SK-N-SH (cell line): ENCODE measurements at regions not wholly inside any gene's neighbourhood (a gene's known extent, or its start where the extent isn't known, plus 50 kb on each side); places are given as distances from the start of the nearest gene placed in this dataset.

Experiments used
- CTCF ChIA-PET: fragments of 300-600, 350-600 bp; formaldehyde crosslinking; extraction: SDS; loops from one replicate; lab custom pipeline; 2021; lab: Yijun Ruan, JAX
- POLR2A ChIA-PET: fragments of 350-600 bp; sonication (Branson Sonifier 250); formaldehyde crosslinking; extraction: SDS; loops from one replicate; lab custom pipeline; 2020; ENCODE audit warnings: antibody characterized with exemption, inconsistent platforms; lab: Yijun Ruan, JAX
- DNase-seq: peaks from one replicate; pipeline ENCODE4 v3.0.0; 2012
- H2AFZ ChIP-seq: fragments of 200-600 bp; sonication (generic); 2 replicates; pipeline ENCODE4 v1.8.1; 2016; ENCODE audit warnings: antibody characterized with exemption, mild to moderate bottlenecking, low read depth
- H3F3A ChIP-seq: fragments of 200-600 bp; sonication (generic); replicated peaks from 2 replicates; pipeline ENCODE3; 2016; ENCODE audit warnings: antibody characterized with exemption, mild to moderate bottlenecking; ENCODE audit not compliant: insufficient read depth
- H3K27ac ChIP-seq, 2 experiments: fragments of 200-500 bp in 1 of 2; fragments of 200-600 bp in 1 of 2; sonication (Bioruptor generic) in 1 of 2; sonication (generic), shearing (Covaris generic) in 1 of 2; 2 replicates each; pipeline versions ENCODE4 v1.5.1 to v1.6.1; 2014 to 2016; ENCODE audit warnings: low read depth in 2 of 2, inconsistent platforms in 1 of 2, low read length in 1 of 2, mild to moderate bottlenecking in 1 of 2, mixed read lengths in 1 of 2
- H3K27me3 ChIP-seq: fragments of 200-600 bp; sonication (generic), shearing (Covaris generic); 2 replicates; pipeline ENCODE4 v1.6.1; 2016; ENCODE audit warnings: mixed run types; ENCODE audit not compliant: insufficient read depth
- H3K36me3 ChIP-seq, 2 experiments: fragments of 200-500 bp in 1 of 2; fragments of 200-600 bp in 1 of 2; sonication (Bioruptor generic) in 1 of 2; sonication (generic) in 1 of 2; replicated peaks in 1 of 2; 2 replicates each; pipeline versions ENCODE3 to v1.5.1; 2014 to 2016; ENCODE audit warnings: low read length in 1 of 2, mild to moderate bottlenecking in 1 of 2; ENCODE audit not compliant: insufficient read depth in 2 of 2, control insufficient read depth in 1 of 2
- H3K4me1 ChIP-seq, 2 experiments: fragments of 200-500 bp in 1 of 2; fragments of 200-600 bp in 1 of 2; sonication (Bioruptor generic) in 1 of 2; sonication (generic), shearing (Covaris generic) in 1 of 2; 2 replicates each; pipeline versions ENCODE4 v1.5.1 to v1.6.1; 2014 to 2016; ENCODE audit warnings: low read depth in 1 of 2, low read length in 1 of 2, mixed run types in 1 of 2; ENCODE audit not compliant: insufficient read depth in 2 of 2, control insufficient read depth in 1 of 2
- H3K4me2 ChIP-seq: fragments of 200-600 bp; sonication (generic), shearing (Covaris generic); 2 replicates; pipeline ENCODE4 v1.6.1; 2017; ENCODE audit warnings: mixed run types
- H3K4me3 ChIP-seq, 2 experiments: fragments of 200-500 bp in 1 of 2; fragments of 200-600 bp in 1 of 2; sonication (Bioruptor generic) in 1 of 2; sonication (generic), shearing (Covaris generic) in 1 of 2; 2 replicates each; pipeline versions ENCODE4 v1.5.1 to v1.8.1; 2014 to 2016; ENCODE audit warnings: low read depth in 2 of 2, inconsistent platforms in 1 of 2, low read length in 1 of 2, mild to moderate bottlenecking in 1 of 2, mixed read lengths in 1 of 2, moderate library complexity in 1 of 2
- H3K79me2 ChIP-seq: fragments of 200-600 bp; sonication (generic); 2 replicates; pipeline ENCODE4 v1.8.1; 2017; ENCODE audit warnings: mild to moderate bottlenecking; ENCODE audit not compliant: insufficient read depth
- H3K9ac ChIP-seq: fragments of 200-600 bp; sonication (generic); 2 replicates; pipeline ENCODE4 v1.6.1; 2017; ENCODE audit warnings: mixed run types
- H3K9me2 ChIP-seq: fragments of 200-600 bp; sonication (generic); 2 replicates; pipeline ENCODE4 v1.6.1; 2017; ENCODE audit warnings: mixed run types
- H3K9me3 ChIP-seq: fragments of 200-600 bp; sonication (generic); 2 replicates; pipeline ENCODE4 v1.6.1; 2017; ENCODE audit warnings: mixed run types, mild to moderate bottlenecking, moderate library complexity
- H4K20me1 ChIP-seq: fragments of 200-600 bp; sonication (generic); 2 replicates; pipeline ENCODE4 v1.6.1; 2017; ENCODE audit warnings: mild to moderate bottlenecking, mixed run types; ENCODE audit not compliant: insufficient read depth
- ELF1 ChIP-seq: IDR thresholded peaks from 2 replicates; pipeline ENCODE4 v1.4.0; 2012
- EZH2phosphoT487 ChIP-seq: fragments of 200-600 bp; sonication (generic); IDR thresholded peaks from 2 replicates; pipeline ENCODE4 v1.6.1; 2017; ENCODE audit warnings: low read depth, mixed run types, mild to moderate bottlenecking, antibody characterized with exemption, moderate library complexity, borderline replicate concordance
- FOSL2 ChIP-seq: IDR thresholded peaks from 2 replicates; pipeline ENCODE4 v1.4.0; 2012; ENCODE audit warnings: low read depth, mild to moderate bottlenecking, moderate library complexity, borderline replicate concordance
- FOXJ3 ChIP-seq: sonication (generic); formaldehyde crosslinking; IDR thresholded peaks from 2 replicates; pipeline ENCODE4 v1.5.1; 2020; ENCODE audit warnings: mild to moderate bottlenecking, missing genetic modification reagents
- GABPA ChIP-seq: IDR thresholded peaks from 2 replicates; pipeline ENCODE4 v1.4.0; 2012; ENCODE audit warnings: low read depth, mild to moderate bottlenecking
- GATA2 ChIP-seq: sonication (generic); formaldehyde crosslinking; IDR thresholded peaks from 2 replicates; pipeline ENCODE4 v1.5.0; 2020; ENCODE audit warnings: mild to moderate bottlenecking, missing genetic modification reagents
- JUND ChIP-seq: IDR thresholded peaks from 2 replicates; pipeline ENCODE4 v1.4.0; 2012
- MEF2A ChIP-seq: IDR thresholded peaks from 2 replicates; pipeline ENCODE4 v1.4.0; 2012; ENCODE audit warnings: low read depth, borderline replicate concordance
- NFIC ChIP-seq: IDR thresholded peaks from 2 replicates; pipeline ENCODE4 v1.4.0; 2012; ENCODE audit warnings: borderline replicate concordance
- NRF1 ChIP-seq: IDR thresholded peaks from 2 replicates; pipeline ENCODE4 v1.6.1; 2012; ENCODE audit warnings: low read depth, mild to moderate bottlenecking, low read length
- RAD21 ChIP-seq: IDR thresholded peaks from 2 replicates; pipeline ENCODE4 v1.6.1; 2012; ENCODE audit warnings: mild to moderate bottlenecking, low read length
- RFX5 ChIP-seq: IDR thresholded peaks from 2 replicates; pipeline ENCODE4 v1.6.1; 2012; ENCODE audit warnings: mild to moderate bottlenecking, improper control_type of control experiment, low read length
- RXRA ChIP-seq: IDR thresholded peaks from 2 replicates; pipeline ENCODE4 v1.4.0; 2012; ENCODE audit warnings: low read depth, mild to moderate bottlenecking, borderline replicate concordance
- SIN3A ChIP-seq: IDR thresholded peaks from 2 replicates; pipeline ENCODE4 v1.6.1; 2012; ENCODE audit warnings: low read depth, mild to moderate bottlenecking, low read length, moderate library complexity, borderline replicate concordance
- SMC3 ChIP-seq: IDR thresholded peaks from 2 replicates; pipeline ENCODE4 v1.6.1; 2012; ENCODE audit warnings: low read depth, low read length, improper control_type of control experiment
- TAF1 ChIP-seq: IDR thresholded peaks from 2 replicates; pipeline ENCODE4 v1.6.1; 2012; ENCODE audit warnings: low read depth, mild to moderate bottlenecking, low read length, moderate library complexity, borderline replicate concordance
- YY1 ChIP-seq: IDR thresholded peaks from 2 replicates; pipeline ENCODE4 v1.4.0; 2012; ENCODE audit warnings: low read depth, mild to moderate bottlenecking
- WGBS: methylation state at CpG from one replicate; pipeline ENCODE4 v1.1.6; 2017; ENCODE audit warnings: low lambda C conversion rate; 5-methylcytosine and 5-hydroxymethylcytosine counted together
- TF ChIP-seq, protein P1 (sequence below): fragments of 200-600 bp; sonication (generic); IDR thresholded peaks from 2 replicates; pipeline ENCODE4 v1.6.1; 2017; ENCODE audit warnings: antibody characterized with exemption, mild to moderate bottlenecking, moderate library complexity
- TF ChIP-seq, protein P2 (sequence below): IDR thresholded peaks from 2 replicates; pipeline ENCODE4 v1.4.0; 2012; ENCODE audit warnings: low read depth, borderline replicate concordance
- TF ChIP-seq, protein P3 (sequence below): fragments of 150-350 bp; IDR thresholded peaks from 2 replicates; pipeline ENCODE4 v1.6.1; 2016; ENCODE audit warnings: mild to moderate bottlenecking, low read depth, low read length

DNA sequence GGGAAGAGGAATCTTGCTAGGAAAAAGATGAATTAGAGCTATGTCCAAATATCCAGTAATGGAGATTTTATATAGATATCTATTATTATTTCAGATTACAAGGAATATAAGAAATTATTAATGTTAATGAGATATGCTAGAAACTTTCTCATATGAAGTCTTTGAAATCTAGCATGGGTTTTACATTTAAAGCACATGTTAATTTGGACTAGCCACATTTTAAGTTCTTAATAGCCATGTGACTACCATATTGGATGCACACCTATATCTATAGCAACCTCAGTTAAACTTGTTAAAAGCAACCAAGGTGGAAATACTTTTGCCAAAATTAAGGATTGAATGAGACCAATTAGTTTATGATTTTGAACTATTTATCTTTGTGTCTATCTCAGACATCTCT lies 86.7 kb upstream of the CNTNAP4 start (continued):
- no peak for TF ChIP-seq GABPA
- TF ChIP-seq JUND: no peak
- TF ChIP-seq, all 33 proteins: peak for 0

DNA sequence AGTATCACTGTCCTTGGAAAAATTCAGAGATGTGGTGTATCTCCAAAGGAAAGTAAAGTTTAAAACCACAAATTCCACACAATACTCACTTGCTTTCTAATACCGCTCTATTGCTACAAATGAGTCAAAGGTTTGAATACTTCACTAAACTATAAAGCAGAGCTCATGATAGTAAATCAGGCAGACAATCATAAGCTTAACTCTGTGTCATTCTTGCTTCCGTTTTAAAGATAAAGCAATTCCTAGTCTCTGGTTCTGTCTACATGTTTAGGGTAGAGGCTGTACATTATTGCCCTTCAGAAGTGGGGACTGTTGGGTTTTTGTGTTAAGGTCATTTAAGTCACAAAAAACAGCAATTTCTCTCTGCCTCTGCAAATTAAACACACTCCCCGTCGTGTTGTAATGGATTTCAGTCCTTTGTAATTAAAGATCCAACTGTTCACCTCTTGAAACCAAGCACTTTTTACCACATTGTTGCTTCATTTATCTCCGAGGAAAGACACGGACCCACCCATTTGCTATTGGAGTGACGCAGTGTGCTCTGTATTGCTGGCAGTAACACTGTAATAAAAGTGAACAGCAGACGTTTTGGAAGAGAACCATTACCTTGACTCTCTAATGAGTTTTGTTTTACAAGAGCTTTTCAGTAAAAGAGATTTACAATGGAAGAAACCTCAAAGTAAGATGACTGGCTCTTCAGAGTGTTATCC lies 83.1 kb upstream of the CNTNAP4 start:
- no peak for DNase-seq
- no peaks in the 10 kb centered on the region for H3K79me2 ChIP-seq
- H3K9me3 ChIP-seq: no peaks in the 10 kb centered on the region
- no peaks in the 10 kb centered on the region for H4K20me1 ChIP-seq
- H3K9ac ChIP-seq: no peak overlapping the region
- no peak overlapping the region for H2AFZ ChIP-seq
- WGBS: 26% methylated on average over 8 of the region's 8 CpGs
- H3F3A ChIP-seq: no peaks in the 10 kb centered on the region
- H3K4me2 ChIP-seq: no peak overlapping the region
- peaks cover 0 to 9% of the 10 kb centered on the region in 2 experiments; a peak in 2 of 4 replicates for H3K4me1 ChIP-seq
- ChIA-PET CTCF (interaction anchor here (1.2 kb wide), 1 partner anchor 85 kb away, joined by 3 read pairs; no protein-coding TSS in a partner anchor), POLR2A (no interaction called here)
- TF ChIP-seq ELF1 (no peak), YY1 (no peak), TAF1 (no peak), RXRA (no peak), NRF1 (no peak), JUND (no peak), GATA2 (CRISPR knock-in tag) (no peak), RAD21 (no peak), FOSL2 (no peak), FOXJ3 (CRISPR knock-in tag) (no peak), EZH2phosphoT487 (no peak), SMC3 (no peak), GABPA (no peak), MEF2A (no peak), NFIC (no peak), SIN3A (no peak), RFX5 (no peak)
- TF ChIP-seq, protein P1, sequence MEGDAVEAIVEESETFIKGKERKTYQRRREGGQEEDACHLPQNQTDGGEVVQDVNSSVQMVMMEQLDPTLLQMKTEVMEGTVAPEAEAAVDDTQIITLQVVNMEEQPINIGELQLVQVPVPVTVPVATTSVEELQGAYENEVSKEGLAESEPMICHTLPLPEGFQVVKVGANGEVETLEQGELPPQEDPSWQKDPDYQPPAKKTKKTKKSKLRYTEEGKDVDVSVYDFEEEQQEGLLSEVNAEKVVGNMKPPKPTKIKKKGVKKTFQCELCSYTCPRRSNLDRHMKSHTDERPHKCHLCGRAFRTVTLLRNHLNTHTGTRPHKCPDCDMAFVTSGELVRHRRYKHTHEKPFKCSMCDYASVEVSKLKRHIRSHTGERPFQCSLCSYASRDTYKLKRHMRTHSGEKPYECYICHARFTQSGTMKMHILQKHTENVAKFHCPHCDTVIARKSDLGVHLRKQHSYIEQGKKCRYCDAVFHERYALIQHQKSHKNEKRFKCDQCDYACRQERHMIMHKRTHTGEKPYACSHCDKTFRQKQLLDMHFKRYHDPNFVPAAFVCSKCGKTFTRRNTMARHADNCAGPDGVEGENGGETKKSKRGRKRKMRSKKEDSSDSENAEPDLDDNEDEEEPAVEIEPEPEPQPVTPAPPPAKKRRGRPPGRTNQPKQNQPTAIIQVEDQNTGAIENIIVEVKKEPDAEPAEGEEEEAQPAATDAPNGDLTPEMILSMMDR: no peak
- TF ChIP-seq, protein P2, sequence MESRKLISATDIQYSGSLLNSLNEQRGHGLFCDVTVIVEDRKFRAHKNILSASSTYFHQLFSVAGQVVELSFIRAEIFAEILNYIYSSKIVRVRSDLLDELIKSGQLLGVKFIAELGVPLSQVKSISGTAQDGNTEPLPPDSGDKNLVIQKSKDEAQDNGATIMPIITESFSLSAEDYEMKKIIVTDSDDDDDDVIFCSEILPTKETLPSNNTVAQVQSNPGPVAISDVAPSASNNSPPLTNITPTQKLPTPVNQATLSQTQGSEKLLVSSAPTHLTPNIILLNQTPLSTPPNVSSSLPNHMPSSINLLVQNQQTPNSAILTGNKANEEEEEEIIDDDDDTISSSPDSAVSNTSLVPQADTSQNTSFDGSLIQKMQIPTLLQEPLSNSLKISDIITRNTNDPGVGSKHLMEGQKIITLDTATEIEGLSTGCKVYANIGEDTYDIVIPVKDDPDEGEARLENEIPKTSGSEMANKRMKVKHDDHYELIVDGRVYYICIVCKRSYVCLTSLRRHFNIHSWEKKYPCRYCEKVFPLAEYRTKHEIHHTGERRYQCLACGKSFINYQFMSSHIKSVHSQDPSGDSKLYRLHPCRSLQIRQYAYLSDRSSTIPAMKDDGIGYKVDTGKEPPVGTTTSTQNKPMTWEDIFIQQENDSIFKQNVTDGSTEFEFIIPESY: no peak
- TF ChIP-seq, protein P3, sequence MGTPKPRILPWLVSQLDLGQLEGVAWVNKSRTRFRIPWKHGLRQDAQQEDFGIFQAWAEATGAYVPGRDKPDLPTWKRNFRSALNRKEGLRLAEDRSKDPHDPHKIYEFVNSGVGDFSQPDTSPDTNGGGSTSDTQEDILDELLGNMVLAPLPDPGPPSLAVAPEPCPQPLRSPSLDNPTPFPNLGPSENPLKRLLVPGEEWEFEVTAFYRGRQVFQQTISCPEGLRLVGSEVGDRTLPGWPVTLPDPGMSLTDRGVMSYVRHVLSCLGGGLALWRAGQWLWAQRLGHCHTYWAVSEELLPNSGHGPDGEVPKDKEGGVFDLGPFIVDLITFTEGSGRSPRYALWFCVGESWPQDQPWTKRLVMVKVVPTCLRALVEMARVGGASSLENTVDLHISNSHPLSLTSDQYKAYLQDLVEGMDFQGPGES: no peak
- H3K9me2 ChIP-seq: no peaks in the 10 kb centered on the region
- no peaks in the 10 kb centered on the region for H3K27me3 ChIP-seq
- H3K27ac ChIP-seq: no peak overlapping the region
- H3K4me3 ChIP-seq: no peak overlapping the region
- no peaks in the 10 kb centered on the region for H3K36me3 ChIP-seq
